ENCODE measurements at regions not wholly inside any gene's neighbourhood (a gene's known extent, or its start where the extent isn't known, plus 50 kb on each side); places are given as distances from the start of the nearest gene placed in this dataset.

DNA sequence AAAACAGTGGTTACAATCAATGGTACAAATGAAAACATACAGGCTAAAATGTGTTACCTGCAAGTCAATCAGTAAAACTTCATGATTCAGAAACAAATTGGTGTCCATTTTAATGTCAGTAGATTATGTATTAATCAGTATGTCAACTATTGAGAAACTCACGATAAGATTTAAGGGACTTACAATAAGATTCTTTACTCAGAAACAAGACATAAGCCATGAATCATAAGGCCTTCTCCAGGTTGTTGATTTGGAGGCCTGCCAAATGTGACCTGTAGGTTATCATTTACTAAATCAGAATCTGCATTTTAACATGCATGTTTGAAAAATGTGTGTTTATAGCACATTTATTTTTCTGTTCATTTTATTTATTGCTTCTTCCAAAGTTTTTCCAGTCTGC is 623.1 kb downstream of the CCDC85A start:
- no peaks in the 10 kb centered on the region for H3K4me1 ChIP-seq (ENCODE audit: low read depth)
- no peak for DNase-seq (ENCODE audit: low read depth in 1 of 2, low spot score in 1 of 2)
- H3K27me3 ChIP-seq: no peaks in the 10 kb centered on the region
- TF ChIP-seq, protein P1, sequence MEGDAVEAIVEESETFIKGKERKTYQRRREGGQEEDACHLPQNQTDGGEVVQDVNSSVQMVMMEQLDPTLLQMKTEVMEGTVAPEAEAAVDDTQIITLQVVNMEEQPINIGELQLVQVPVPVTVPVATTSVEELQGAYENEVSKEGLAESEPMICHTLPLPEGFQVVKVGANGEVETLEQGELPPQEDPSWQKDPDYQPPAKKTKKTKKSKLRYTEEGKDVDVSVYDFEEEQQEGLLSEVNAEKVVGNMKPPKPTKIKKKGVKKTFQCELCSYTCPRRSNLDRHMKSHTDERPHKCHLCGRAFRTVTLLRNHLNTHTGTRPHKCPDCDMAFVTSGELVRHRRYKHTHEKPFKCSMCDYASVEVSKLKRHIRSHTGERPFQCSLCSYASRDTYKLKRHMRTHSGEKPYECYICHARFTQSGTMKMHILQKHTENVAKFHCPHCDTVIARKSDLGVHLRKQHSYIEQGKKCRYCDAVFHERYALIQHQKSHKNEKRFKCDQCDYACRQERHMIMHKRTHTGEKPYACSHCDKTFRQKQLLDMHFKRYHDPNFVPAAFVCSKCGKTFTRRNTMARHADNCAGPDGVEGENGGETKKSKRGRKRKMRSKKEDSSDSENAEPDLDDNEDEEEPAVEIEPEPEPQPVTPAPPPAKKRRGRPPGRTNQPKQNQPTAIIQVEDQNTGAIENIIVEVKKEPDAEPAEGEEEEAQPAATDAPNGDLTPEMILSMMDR (IDR thresholded peaks at IDR 0.05; ENCODE audit: low read depth, low read length): no peak
- H3K27ac ChIP-seq: no peak overlapping the region
- H3K4me3 ChIP-seq: no peak overlapping the region
- no peaks in the 10 kb centered on the region for H3K9me3 ChIP-seq (ENCODE audit: low read depth)
- no peaks in the 10 kb centered on the region for H3K36me3 ChIP-seq

DNA sequence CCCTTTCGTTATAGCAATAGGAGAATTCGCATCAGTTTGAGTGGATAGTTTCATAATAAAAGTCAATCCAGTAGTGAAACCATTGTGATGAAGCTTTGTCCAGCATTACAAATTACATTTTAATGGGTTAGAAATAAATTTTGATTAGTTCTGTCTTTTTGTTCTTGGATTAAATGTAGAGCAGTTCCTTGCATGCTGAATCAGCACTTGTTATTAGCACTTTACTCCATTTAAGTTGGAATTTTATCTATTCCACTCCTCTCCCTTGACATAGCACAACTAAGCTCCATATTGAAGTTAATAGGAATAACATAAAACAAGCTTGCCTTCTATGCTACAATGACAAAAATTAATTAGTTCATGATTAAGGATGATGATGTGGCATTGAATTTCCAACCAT is 624.1 kb downstream of the CCDC85A start:
- no peak overlapping the region for H3K27ac ChIP-seq
- H3K27me3 ChIP-seq: no peaks in the 10 kb centered on the region
- H3K4me1 ChIP-seq (ENCODE audit: low read depth): no peaks in the 10 kb centered on the region
- DNase-seq (ENCODE audit: low read depth in 1 of 2, low spot score in 1 of 2): no peak
- H3K36me3 ChIP-seq: no peaks in the 10 kb centered on the region
- TF ChIP-seq, protein P1 (IDR thresholded peaks at IDR 0.05; ENCODE audit: low read depth, low read length): no peak
- no peak overlapping the region for H3K4me3 ChIP-seq
- H3K9me3 ChIP-seq (ENCODE audit: low read depth): no peaks in the 10 kb centered on the region

DNA sequence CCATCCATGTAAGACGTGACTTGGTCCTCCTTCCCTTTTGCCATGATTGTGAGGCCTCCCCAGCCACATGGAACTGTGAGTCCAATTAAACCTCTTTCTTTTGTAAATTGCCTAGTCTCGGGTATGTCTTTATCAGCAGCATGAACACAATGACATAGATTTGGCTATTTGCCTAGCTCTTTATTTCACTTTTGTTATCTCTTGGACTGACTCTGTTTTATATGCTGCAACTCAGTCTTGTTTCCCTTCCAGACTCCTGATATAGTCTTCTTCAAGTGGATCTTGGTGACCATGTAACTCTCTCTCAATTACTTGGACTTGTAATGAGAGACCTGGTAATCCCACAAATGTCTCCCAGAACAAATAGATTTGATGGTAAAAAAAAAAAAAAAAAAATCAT is 627.6 kb downstream of the CCDC85A start:
- H3K27me3 ChIP-seq: no peaks in the 10 kb centered on the region
- H3K4me1 ChIP-seq (ENCODE audit: low read depth): no peaks in the 10 kb centered on the region
- H3K27ac ChIP-seq: no peak overlapping the region
- no peak overlapping the region for H3K4me3 ChIP-seq
- H3K36me3 ChIP-seq: no peaks in the 10 kb centered on the region
- peak in 1 of 2 donors; percentile 0 for DNase-seq (ENCODE audit: low read depth in 1 of 2, low spot score in 1 of 2)
- no peaks in the 10 kb centered on the region for H3K9me3 ChIP-seq (ENCODE audit: low read depth)
- TF ChIP-seq, protein P1 (IDR thresholded peaks at IDR 0.05; ENCODE audit: low read depth, low read length): no peak

DNA sequence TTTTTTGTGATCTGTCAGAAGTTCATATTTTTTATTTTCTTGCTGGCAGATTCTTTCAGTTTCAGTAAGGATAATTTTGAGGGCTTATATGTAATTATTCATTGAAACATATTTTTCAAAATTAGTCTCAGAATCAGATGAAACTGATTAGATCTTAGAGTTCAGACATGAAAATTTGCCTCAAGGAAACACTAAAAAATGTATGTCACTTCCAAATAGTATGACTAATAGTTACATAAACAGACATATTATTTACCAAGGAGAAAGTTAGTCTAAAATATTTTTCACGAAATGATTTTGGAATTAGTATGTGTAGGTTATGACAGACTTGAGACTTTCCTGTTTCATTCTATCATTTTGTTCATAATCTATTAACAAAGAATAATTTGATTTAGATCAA is 628.6 kb downstream of the CCDC85A start:
- DNase-seq (ENCODE audit: low read depth in 1 of 2, low spot score in 1 of 2): no peak
- Histone ChIP-seq H3K9me3 (ENCODE audit: low read depth) (no peaks in the 10 kb centered on the region), H3K4me3 (no peak overlapping the region), H3K36me3 (no peaks in the 10 kb centered on the region), H3K4me1 (ENCODE audit: low read depth) (no peaks in the 10 kb centered on the region), H3K27me3 (no peaks in the 10 kb centered on the region), H3K27ac (no peak overlapping the region)
- TF ChIP-seq, protein P1 (IDR thresholded peaks at IDR 0.05; ENCODE audit: low read depth, low read length): no peak

DNA sequence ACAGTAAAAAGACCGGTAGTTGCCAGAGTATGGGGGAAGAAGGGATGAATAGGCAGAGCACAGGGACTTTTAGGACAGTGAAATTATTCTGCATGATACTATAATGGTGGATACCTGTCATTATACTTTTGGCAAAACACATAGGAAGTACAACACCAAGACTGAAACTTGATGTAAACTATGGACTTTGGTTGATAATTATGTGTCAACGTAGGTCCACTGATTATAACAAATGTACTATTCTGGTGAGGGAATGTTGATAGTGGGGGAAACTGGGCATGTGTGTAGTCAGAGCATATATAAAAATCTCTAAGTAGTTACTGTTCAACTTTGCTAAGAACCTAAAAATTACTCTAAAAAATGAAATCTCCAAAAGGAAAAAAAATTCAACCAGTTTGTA is 629.7 kb downstream of the CCDC85A start:
- H3K27me3 ChIP-seq: no peaks in the 10 kb centered on the region
- H3K4me3 ChIP-seq: no peak overlapping the region
- no peaks in the 10 kb centered on the region for H3K4me1 ChIP-seq (ENCODE audit: low read depth)
- TF ChIP-seq, protein P1 (IDR thresholded peaks at IDR 0.05; ENCODE audit: low read depth, low read length): no peak
- no peaks in the 10 kb centered on the region for H3K9me3 ChIP-seq (ENCODE audit: low read depth)
- DNase-seq (ENCODE audit: low read depth in 1 of 2, low spot score in 1 of 2): no peak
- H3K36me3 ChIP-seq: no peaks in the 10 kb centered on the region
- no peak overlapping the region for H3K27ac ChIP-seq

DNA sequence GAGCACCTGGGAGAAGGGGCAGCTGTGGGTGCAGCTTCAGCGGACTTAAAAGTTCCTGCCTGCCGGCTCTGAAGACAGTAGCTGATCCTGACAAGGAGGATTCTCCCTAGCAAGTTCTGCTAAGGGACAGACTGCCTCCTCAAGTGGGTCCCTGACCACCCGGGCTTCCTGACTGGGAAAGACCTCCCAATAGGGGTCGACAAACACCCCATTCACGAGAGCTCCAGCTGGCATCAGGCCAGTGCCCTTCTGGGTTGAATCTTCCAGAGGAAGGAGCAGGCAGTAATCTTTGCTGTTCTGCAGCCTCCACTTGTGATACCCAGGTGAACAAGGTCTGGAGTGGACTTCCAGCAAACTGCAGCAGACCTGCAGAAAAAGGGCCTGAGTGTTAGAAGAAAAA is 632.9 kb downstream of the CCDC85A start:
- Histone ChIP-seq H3K4me3 (no peak overlapping the region), H3K9me3 (ENCODE audit: low read depth) (no peaks in the 10 kb centered on the region), H3K27me3 (no peaks in the 10 kb centered on the region), H3K27ac (no peak overlapping the region), H3K36me3 (no peaks in the 10 kb centered on the region), H3K4me1 (ENCODE audit: low read depth) (no peaks in the 10 kb centered on the region)
- no peak for DNase-seq (ENCODE audit: low read depth in 1 of 2, low spot score in 1 of 2)
- TF ChIP-seq, protein P1 (IDR thresholded peaks at IDR 0.05; ENCODE audit: low read depth, low read length): no peak

Data from cardiac muscle cell (in vitro differentiated cells and primary cell).